Esophagus squamous epithelium (tissue), 4 donors: ENCODE measurements at regions not wholly inside any gene's neighbourhood (a gene's known extent, or its start where the extent isn't known, plus 50 kb on each side); places are given as distances from the start of the nearest gene placed in this dataset.

ENCODE experiments used
- CTCF ChIP-seq, 6 experiments: fragments of 450-650 bp in 4 of 6; fragments of 200-600 bp in 2 of 6; sonication (generic) in 2 of 6; IDR thresholded peaks; one replicate each; pipeline ENCODE4 v1.5.1; 2016 to 2019; ENCODE audit warnings: antibody characterized with exemption in 6 of 6, mild to moderate bottlenecking in 4 of 6, moderate library complexity in 4 of 6
- POLR2A ChIP-seq, 4 donors: fragments of 450-650 bp; IDR thresholded peaks; one replicate each; pipeline ENCODE4 v1.6.1; 2017; ENCODE audit warnings: antibody characterized with exemption in 4 of 4, mild to moderate bottlenecking in 4 of 4, moderate library complexity in 3 of 4

GRCh38 chr1:60229821-60230220 lies 156.3 kb upstream of the C1orf87 start:
- TF ChIP-seq CTCF (IDR thresholded peaks at IDR 0.05) = no peak
- no peak for TF ChIP-seq POLR2A (IDR thresholded peaks at IDR 0.05)
